ENCODE measurements at regions not wholly inside any gene's neighbourhood (a gene's known extent, or its start where the extent isn't known, plus 50 kb on each side); places are given as distances from the start of the nearest gene placed in this dataset.
"Not testable (repeated sequence)": the region's sequence is repeated elsewhere in the genome, so short reads cannot be mapped to it uniquely, and the experiment has no call there.

GRCh38 chr21:19109694-19110093, 706.1 kb upstream of the TMPRSS15 start:
- no peak for DNase-seq

GRCh38 chr21:19119259-19119658, 715.7 kb upstream of the TMPRSS15 start:
- not testable (repeated sequence) for DNase-seq

GRCh38 chr21:19120591-19120990, 717.0 kb upstream of the TMPRSS15 start:
- DNase-seq = no peak

- no peak for DNase-seq
Measured at GRCh38 chr21:19122356-19122755, 718.8 kb upstream of the TMPRSS15 start.

GRCh38 chr21:19123053-19123452, 719.5 kb upstream of the TMPRSS15 start:
- no peak for DNase-seq

- no peak for DNase-seq
Measured at GRCh38 chr21:19123525-19123924, 719.9 kb upstream of the TMPRSS15 start.

- no peak for DNase-seq
Measured at GRCh38 chr21:19124691-19125090, 721.1 kb upstream of the TMPRSS15 start.

- DNase-seq = no peak
Measured at GRCh38 chr21:19130379-19131028, 726.9 kb upstream of the TMPRSS15 start.

- DNase-seq = no peak
Measured at GRCh38 chr21:19141511-19141910, 737.9 kb upstream of the TMPRSS15 start.

GRCh38 chr21:19145682-19146293, 742.2 kb upstream of the TMPRSS15 start:
- no peak for DNase-seq

GRCh38 chr21:19148056-19148455, 744.5 kb upstream of the TMPRSS15 start:
- no peak for DNase-seq

GRCh38 chr21:19171585-19171984, 768.0 kb upstream of the TMPRSS15 start:
- peak; percentile 4 for DNase-seq

- DNase-seq = no peak
Measured at GRCh38 chr21:19181604-19182140, 778.1 kb upstream of the TMPRSS15 start.

- peak; percentile 2 for DNase-seq
Measured at GRCh38 chr21:19197950-19198349, 794.4 kb upstream of the TMPRSS15 start.

- peak; percentile 17 for DNase-seq
Measured at GRCh38 chr21:19198801-19199200, 795.2 kb upstream of the TMPRSS15 start.

- DNase-seq = no peak
Measured at GRCh38 chr21:19218163-19218562, 814.6 kb upstream of the TMPRSS15 start.

- DNase-seq = no peak
Measured at GRCh38 chr21:19224090-19224489, 820.5 kb upstream of the TMPRSS15 start.

GRCh38 chr21:19228226-19228625, 824.6 kb upstream of the TMPRSS15 start:
- DNase-seq = peak; percentile 82

GRCh38 chr21:19233841-19234240, 830.3 kb upstream of the TMPRSS15 start:
- DNase-seq = not testable (repeated sequence)

- DNase-seq = no peak
Measured at GRCh38 chr21:19236209-19236608, 832.6 kb upstream of the TMPRSS15 start.

- no peak for DNase-seq
Measured at GRCh38 chr21:19237608-19238007, 834.0 kb upstream of the TMPRSS15 start.

- DNase-seq = no peak
Measured at GRCh38 chr21:19239696-19240095, 836.1 kb upstream of the TMPRSS15 start.

- DNase-seq = no peak
Measured at GRCh38 chr21:19244502-19245187, 841.1 kb upstream of the TMPRSS15 start.

Measured in left kidney (tissue), 1 donor.